ENCODE measurements at regions not wholly inside any gene's neighbourhood (a gene's known extent, or its start where the extent isn't known, plus 50 kb on each side); places are given as distances from the start of the nearest gene placed in this dataset.

GRCh38 chr13:31929031-31929770, 102.4 kb upstream of the FRY start:
- Mint-ChIP-seq H3K4me1 (peaks cover 6 to 16% of the 10 kb centered on the region in 2 experiments), H3K27ac (no peak overlapping the region), H3K4me3 (no peak overlapping the region), H3K9me3 (no peaks in the 10 kb centered on the region), H3K36me3 (ENCODE audit: insufficient read depth in 1 of 3, low read depth in 3 of 3) (no peaks in the 10 kb centered on the region), H3K27me3 (ENCODE audit: low read depth) (no peaks in the 10 kb centered on the region)
- no peak overlapping the region for H2BK5ac ChIP-seq (ENCODE audit: insufficient read length, low read length)
- H2AK5ac ChIP-seq (ENCODE audit: insufficient read length, low read length), result no peak overlapping the region
- H3K4me2 ChIP-seq (ENCODE audit: insufficient read depth, insufficient read length, low read length), result no peak overlapping the region
- no peak overlapping the region for H3T11ph ChIP-seq (ENCODE audit: low read length)
- WGBS (ENCODE audit: extremely low coverage, insufficient read length, low lambda C conversion rate), result no CpG with 5 or more reads among the region's 3 CpGs
- TF ChIP-seq CTCF (conservative IDR thresholded peaks at IDR 0.05), result no peak
- H2BK120ac ChIP-seq (ENCODE audit: low read depth, low read length, poor library complexity, severe bottlenecking), result no peak overlapping the region
- no peak overlapping the region for H4K91ac ChIP-seq (ENCODE audit: insufficient read length, low read depth, low read length)
- no peak overlapping the region for H3K4ac ChIP-seq (ENCODE audit: low read depth, low read length)
- no peak overlapping the region for H3K9ac ChIP-seq (ENCODE audit: extremely low read depth, insufficient read length, low read length)
- H3K27me3 ChIP-seq (ENCODE audit: insufficient read depth, low read length), result no peaks in the 10 kb centered on the region
- no peak overlapping the region for H3K14ac ChIP-seq (ENCODE audit: insufficient read depth, low read length)
- no peaks in the 10 kb centered on the region for H3K9me3 ChIP-seq (ENCODE audit: control insufficient read depth, low read depth, low read length)
- no peak overlapping the region for H3K56ac ChIP-seq (ENCODE audit: insufficient read length, low read depth, low read length)
- peaks cover 3% of the 10 kb centered on the region for H3K4me1 ChIP-seq (ENCODE audit: insufficient read depth, low read length)
- no peak overlapping the region for H3K27ac ChIP-seq (ENCODE audit: insufficient read length, low read depth, low read length)
- no peak overlapping the region for H3K23ac ChIP-seq (ENCODE audit: insufficient read length, low read depth, low read length)
- no peak overlapping the region for H2BK12ac ChIP-seq (ENCODE audit: insufficient read length, low read depth, low read length)
- no peaks in the 10 kb centered on the region for H3K79me2 ChIP-seq (ENCODE audit: insufficient read depth, low read length)
- H3K79me1 ChIP-seq (ENCODE audit: insufficient read depth, low read depth, low read length, poor library complexity, severe bottlenecking), result no peaks in the 10 kb centered on the region
- no peak overlapping the region for H4K5ac ChIP-seq (ENCODE audit: insufficient read length, low read depth, low read length)
- H2BK20ac ChIP-seq (ENCODE audit: low read depth, low read length, poor library complexity, severe bottlenecking), result no peak overlapping the region
- DNase-seq, result no peak
- no peak overlapping the region for H2BK15ac ChIP-seq (ENCODE audit: low read depth, low read length)
- H3K18ac ChIP-seq (ENCODE audit: insufficient read length, low read depth, low read length), result no peak overlapping the region
- H3K23me2 ChIP-seq (ENCODE audit: insufficient read length, low read depth, low read length, poor library complexity, severe bottlenecking), result no peaks in the 10 kb centered on the region
- no peak overlapping the region for H2AFZ ChIP-seq (ENCODE audit: low read length)
- H4K20me1 ChIP-seq (ENCODE audit: control insufficient read depth, insufficient read depth, insufficient read length), result no peaks in the 10 kb centered on the region
- no peak overlapping the region for H4K8ac ChIP-seq (replicated peaks; ENCODE audit: insufficient read length, low read depth, low read length)
